GM12892 (cell line): ENCODE measurements at regions not wholly inside any gene's neighbourhood (a gene's known extent, or its start where the extent isn't known, plus 50 kb on each side); places are given as distances from the start of the nearest gene placed in this dataset.

Source experiments
- POLR2A ChIP-seq: IDR thresholded peaks from 2 replicates; pipeline ENCODE4 v1.6.1; 2011; ENCODE audit warnings: low read depth, low read length, control low read depth
- POLR2AphosphoS5 ChIP-seq: IDR thresholded peaks from 2 replicates; pipeline ENCODE4 v1.6.1; 2011; ENCODE audit warnings: low read depth, low read length, control low read depth

DNA sequence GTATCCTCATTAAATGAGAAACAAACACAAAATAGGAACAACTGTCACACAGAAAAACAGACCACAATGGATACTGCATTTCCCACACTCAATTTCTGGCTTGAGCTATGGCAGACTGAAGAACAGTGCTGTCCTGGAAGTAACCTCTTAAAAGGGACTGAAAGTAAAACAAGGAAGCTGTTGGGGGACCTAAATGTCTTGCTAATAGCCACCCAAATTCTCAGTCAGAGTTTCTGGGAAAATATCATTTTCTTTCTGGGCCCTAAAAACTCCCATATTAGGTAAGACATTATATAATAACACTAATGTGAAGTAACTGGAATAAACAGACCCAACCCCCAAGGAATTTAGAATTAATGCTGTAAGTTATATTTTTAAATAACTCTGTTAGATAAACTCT lies 80.9 kb upstream of the TFEC start:
- TF ChIP-seq POLR2AphosphoS5 (no peak), POLR2A (no peak)
